GM23338 (cell line): ENCODE measurements at regions not wholly inside any gene's neighbourhood (a gene's known extent, or its start where the extent isn't known, plus 50 kb on each side); places are given as distances from the start of the nearest gene placed in this dataset.

Source experiments
- ATAC-seq: fragments of 200-7000 bp; cut with Tn5 transposase; 3 replicates; pipeline ENCODE4 v1.9.1; 2020
- DNase-seq: peaks from one replicate; pipeline ENCODE4 v3.0.0-alpha.2; 2015; ENCODE audit warnings: low spot score
- H2AFZ ChIP-seq: fragments of 200-600 bp; sonication (generic); 2 replicates; pipeline ENCODE4 v1.8.0; 2016; ENCODE audit warnings: antibody characterized with exemption, mild to moderate bottlenecking, moderate library complexity
- H3F3A ChIP-seq: fragments of 200-600 bp; sonication (generic); replicated peaks from 2 replicates; pipeline ENCODE4 v1.8.0; 2017; ENCODE audit warnings: antibody characterized with exemption, mixed run types, low read depth
- H3K27ac ChIP-seq: fragments of 200-600 bp; sonication (generic); 2 replicates; pipeline ENCODE4 v1.6.1; 2016; ENCODE audit warnings: low read depth
- H3K27me3 ChIP-seq: fragments of 200-600 bp; sonication (generic); 2 replicates; pipeline ENCODE4 v1.8.0; 2016; ENCODE audit warnings: mild to moderate bottlenecking, mixed run types, moderate library complexity; ENCODE audit not compliant: insufficient read depth
- H3K36me3 ChIP-seq: fragments of 200-600 bp; sonication (generic); 2 replicates; pipeline ENCODE4 v1.8.0; 2016; ENCODE audit warnings: mild to moderate bottlenecking; ENCODE audit not compliant: insufficient read depth
- H3K4me1 ChIP-seq: fragments of 200-600 bp; sonication (generic); 2 replicates; pipeline ENCODE4 v1.8.0; 2016; ENCODE audit warnings: mild to moderate bottlenecking, moderate library complexity; ENCODE audit not compliant: insufficient read depth
- H3K4me2 ChIP-seq: fragments of 200-600 bp; sonication (generic); 2 replicates; pipeline ENCODE4 v1.7.1; 2017; ENCODE audit warnings: mixed run types
- H3K4me3 ChIP-seq: fragments of 200-600 bp; sonication (generic); 2 replicates; pipeline ENCODE4 v1.6.1; 2016; ENCODE audit warnings: mixed run types
- H3K79me2 ChIP-seq: fragments of 200-600 bp; sonication (generic); replicated peaks from 2 replicates; pipeline ENCODE4 v1.8.0; 2017; ENCODE audit warnings: mild to moderate bottlenecking; ENCODE audit not compliant: insufficient read depth
- H3K9me2 ChIP-seq: fragments of 200-600 bp; sonication (generic); 2 replicates; pipeline ENCODE4 v1.8.0; 2017; ENCODE audit not compliant: insufficient read depth
- H4K20me1 ChIP-seq: fragments of 200-600 bp; sonication (generic); replicated peaks from 2 replicates; pipeline ENCODE4 v1.8.0; 2017; ENCODE audit warnings: mild to moderate bottlenecking; ENCODE audit not compliant: insufficient read depth
- H3K27ac Mint-ChIP-seq: 2 replicates; pipeline ENCODE4 v1.8.0; 2020; ENCODE audit warnings: inconsistent platforms, mild to moderate bottlenecking, moderate library complexity, mixed read lengths
- H3K27me3 Mint-ChIP-seq: 3 replicates; pipeline ENCODE4 v1.8.0; 2022; ENCODE audit warnings: low read depth, mild to moderate bottlenecking, moderate library complexity, mixed read lengths, inconsistent platforms; ENCODE audit not compliant: insufficient read depth, poor library complexity
- H3K36me3 Mint-ChIP-seq: 3 replicates; pipeline ENCODE4 v1.8.0; 2021; ENCODE audit warnings: low read depth, mild to moderate bottlenecking, inconsistent platforms, moderate library complexity, mixed read lengths
- H3K4me1 Mint-ChIP-seq: 3 replicates; pipeline ENCODE4 v1.8.0; 2020; ENCODE audit warnings: mild to moderate bottlenecking, inconsistent platforms, mixed read lengths
- H3K4me3 Mint-ChIP-seq: 3 replicates; pipeline ENCODE4 v1.8.0; 2021; ENCODE audit warnings: moderate library complexity, mild to moderate bottlenecking, inconsistent platforms, mixed read lengths
- H3K9me3 Mint-ChIP-seq: 3 replicates; pipeline ENCODE4 v1.8.0; 2020; ENCODE audit warnings: moderate library complexity, mild to moderate bottlenecking, inconsistent platforms, mixed read lengths
- CREB1 ChIP-seq: fragments of 250-450 bp; sonication (Bioruptor Pico); IDR thresholded peaks from 2 replicates; pipeline ENCODE4 v1.5.0; 2020; ENCODE audit warnings: low read depth, mild to moderate bottlenecking, moderate library complexity
- CTCF ChIP-seq, 2 experiments: fragments of 200-600 bp in 1 of 2; sonication (generic) in 1 of 2; conservative IDR thresholded peaks; 2 replicates each; pipeline versions ENCODE4 v1.5.1 to v1.6.1; 2016 to 2017; ENCODE audit warnings: antibody characterized with exemption in 2 of 2, low read depth in 2 of 2, mild to moderate bottlenecking in 2 of 2, moderate library complexity in 1 of 2
- EZH2 ChIP-seq: fragments of 200-600 bp; sonication (generic); IDR thresholded peaks from one replicate; pipeline ENCODE4 v1.8.0; 2017; ENCODE audit warnings: antibody characterized with exemption, mild to moderate bottlenecking, low read depth; ENCODE audit not compliant: unreplicated experiment
- EZH2phosphoT487 ChIP-seq: fragments of 200-600 bp; sonication (generic); IDR thresholded peaks from one replicate; pipeline ENCODE4 v1.8.1; 2018; ENCODE audit warnings: antibody characterized with exemption; ENCODE audit not compliant: unreplicated experiment
- JUNB ChIP-seq: IDR thresholded peaks from one replicate; pipeline ENCODE4 v1.6.1; 2016; ENCODE audit warnings: antibody characterized with exemption; ENCODE audit not compliant: unreplicated experiment
- NANOG ChIP-seq: IDR thresholded peaks from 2 replicates; pipeline ENCODE4 v1.6.1; 2016; ENCODE audit warnings: antibody characterized with exemption, borderline replicate concordance
- POLR2AphosphoS5 ChIP-seq: IDR thresholded peaks from 2 replicates; pipeline ENCODE4 v1.6.1; 2016; ENCODE audit warnings: antibody characterized with exemption, low read depth
- STAT1 ChIP-seq: IDR thresholded peaks from one replicate; pipeline ENCODE4 v1.6.1; 2016; ENCODE audit warnings: antibody characterized with exemption; ENCODE audit not compliant: unreplicated experiment
- ZNF114 ChIP-seq: fragments of 250-450 bp; sonication (Bioruptor Pico); IDR thresholded peaks from 2 replicates; pipeline ENCODE4 v1.5.0; 2020; ENCODE audit warnings: mild to moderate bottlenecking, moderate library complexity
- ZNF331 ChIP-seq: fragments of 250-450 bp; sonication (Bioruptor Pico); IDR thresholded peaks from 2 replicates; pipeline ENCODE4 v1.5.0; 2020; ENCODE audit warnings: low read depth, mild to moderate bottlenecking, moderate library complexity
- ZNF462 ChIP-seq: fragments of 250-450 bp; sonication (Bioruptor Pico); IDR thresholded peaks from 2 replicates; pipeline ENCODE4 v1.5.0; 2020; ENCODE audit warnings: mild to moderate bottlenecking, moderate library complexity
- TF ChIP-seq, protein P1 (sequence below): IDR thresholded peaks from 2 replicates; pipeline ENCODE4 v1.6.1; 2016; ENCODE audit warnings: antibody characterized with exemption

- TF ChIP-seq CREB1 (CRISPR knock-in tag): no peak
These were observed 223.3 kb downstream of the MC4R start (continued) for GRCh38 chr18:60149316-60149715.

GRCh38 chr18:60147323-60147722, 225.3 kb downstream of the MC4R start:
- ATAC-seq (no peak), DNase-seq (no peak)
- Histone ChIP-seq H3K27me3 (no peaks in the 10 kb centered on the region), H3K27ac (no peak overlapping the region), H3K36me3 (no peaks in the 10 kb centered on the region), H2AFZ (no peak overlapping the region), H3K9me2 (no peaks in the 10 kb centered on the region), H3K4me3 (no peak overlapping the region), H3K4me1 (no peaks in the 10 kb centered on the region), H3F3A (no peaks in the 10 kb centered on the region), H3K79me2 (no peaks in the 10 kb centered on the region), H4K20me1 (no peaks in the 10 kb centered on the region; the same call in 1 of the 2 replicates), H3K4me2 (no peak overlapping the region)
- Mint-ChIP-seq H3K4me3 (no peak overlapping the region), H3K36me3 (no peaks in the 10 kb centered on the region), H3K27me3 (peaks cover 2% of the 10 kb centered on the region), H3K27ac (no peak overlapping the region), H3K4me1 (no peaks in the 10 kb centered on the region; the same call in 1 of the 3 replicates), H3K9me3 (no peaks in the 10 kb centered on the region)
- no peak for TF ChIP-seq JUNB
- no peak for TF ChIP-seq EZH2
- TF ChIP-seq ZNF331 (CRISPR knock-in tag): no peak
- TF ChIP-seq CTCF (conservative IDR thresholded peaks at IDR 0.05; ENCODE audit: low read depth in 2 of 2): no peak
- no peak for TF ChIP-seq EZH2phosphoT487
- no peak for TF ChIP-seq POLR2AphosphoS5
- TF ChIP-seq, protein P1, sequence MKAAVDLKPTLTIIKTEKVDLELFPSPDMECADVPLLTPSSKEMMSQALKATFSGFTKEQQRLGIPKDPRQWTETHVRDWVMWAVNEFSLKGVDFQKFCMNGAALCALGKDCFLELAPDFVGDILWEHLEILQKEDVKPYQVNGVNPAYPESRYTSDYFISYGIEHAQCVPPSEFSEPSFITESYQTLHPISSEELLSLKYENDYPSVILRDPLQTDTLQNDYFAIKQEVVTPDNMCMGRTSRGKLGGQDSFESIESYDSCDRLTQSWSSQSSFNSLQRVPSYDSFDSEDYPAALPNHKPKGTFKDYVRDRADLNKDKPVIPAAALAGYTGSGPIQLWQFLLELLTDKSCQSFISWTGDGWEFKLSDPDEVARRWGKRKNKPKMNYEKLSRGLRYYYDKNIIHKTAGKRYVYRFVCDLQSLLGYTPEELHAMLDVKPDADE: no peak
- no peak for TF ChIP-seq NANOG
- no peak for TF ChIP-seq ZNF462 (CRISPR knock-in tag)
- no peak for TF ChIP-seq STAT1
- TF ChIP-seq CREB1 (CRISPR knock-in tag): no peak
- TF ChIP-seq ZNF114 (CRISPR knock-in tag): no peak
